GM23248 (cell line): ENCODE measurements at regions not wholly inside any gene's neighbourhood (a gene's known extent, or its start where the extent isn't known, plus 50 kb on each side); places are given as distances from the start of the nearest gene placed in this dataset.

ENCODE experiments used
- EZH2 ChIP-seq: fragments of 200-600 bp; sonication (generic); IDR thresholded peaks from 2 replicates; pipeline ENCODE4 v1.6.1; 2018; ENCODE audit warnings: antibody characterized with exemption, mild to moderate bottlenecking; ENCODE audit not compliant: insufficient read depth, poor library complexity, severe bottlenecking
- EZH2phosphoT487 ChIP-seq: fragments of 200-600 bp; sonication (generic); IDR thresholded peaks from 2 replicates; pipeline ENCODE4 v1.6.1; 2018; ENCODE audit warnings: antibody characterized with exemption, moderate library complexity, mild to moderate bottlenecking, low read depth; ENCODE audit not compliant: insufficient read depth

- TF ChIP-seq EZH2 (no peak), EZH2phosphoT487 (no peak)
Measured at GRCh38 chr13:106649495-106649894, 81.6 kb upstream of the ARGLU1 start.
